Vagina (tissue), 2 donors: ENCODE measurements at regions not wholly inside any gene's neighbourhood (a gene's known extent, or its start where the extent isn't known, plus 50 kb on each side); places are given as distances from the start of the nearest gene placed in this dataset.

Source experiments
- CTCF ChIP-seq, 3 experiments: fragments of 450-650 bp in 2 of 3; fragments of 200-600 bp in 1 of 3; sonication (generic) in 1 of 3; IDR thresholded peaks; one replicate each; pipeline ENCODE4 v1.5.1; 2017 to 2019; ENCODE audit warnings: antibody characterized with exemption in 3 of 3, mild to moderate bottlenecking in 2 of 3, moderate library complexity in 2 of 3
- POLR2A ChIP-seq, 2 donors: fragments of 450-650 bp; IDR thresholded peaks; one replicate each; pipeline ENCODE4 v1.6.1; 2017; ENCODE audit warnings: antibody characterized with exemption in 2 of 2, mild to moderate bottlenecking in 2 of 2, moderate library complexity in 2 of 2

GRCh38 chr4:59037812-59038211 is 1927.6 kb upstream of the IGFBP7 start:
- no peak for TF ChIP-seq CTCF (IDR thresholded peaks at IDR 0.05)
- TF ChIP-seq POLR2A (IDR thresholded peaks at IDR 0.05) = no peak
